Pancreas (tissue), 10 donors: ENCODE measurements at regions not wholly inside any gene's neighbourhood (a gene's known extent, or its start where the extent isn't known, plus 50 kb on each side); places are given as distances from the start of the nearest gene placed in this dataset.

Source experiments
- ATAC-seq, 4 donors: fragments of 200-7000 bp; cut with Tn5 transposase; one replicate each; pipeline versions ENCODE4 v1.8.0 to v1.9.1; 2020; ENCODE audit warnings: mild to moderate bottlenecking in 4 of 4, moderate library complexity in 4 of 4
- DNase-seq, 6 donors: peaks; one replicate each; pipeline ENCODE4 v3.0.0-alpha.2; 2020
- FAIRE-seq: peaks from 2 replicates; lab custom pipeline; 2012; peaks lifted over from hg19 to GRCh38; lab: Jason Lieb, UNC
- H3K27ac ChIP-seq, 4 donors: fragments of 200-600 bp; sonication (generic); 1 replicate in 3 of 4; 2 replicates in 1 of 4; pipeline versions ENCODE4 v1.5.0 to v1.8.0; 2020
- H3K27me3 ChIP-seq, 4 donors: fragments of 200-600 bp; one replicate each; pipeline ENCODE4 v1.8.0; 2021
- H3K36me3 ChIP-seq, 3 donors: fragments of 200-600 bp; sonication (generic) in 1 of 3; one replicate each; pipeline versions ENCODE4 v1.5.0 to v1.8.0; 2020 to 2021
- H3K4me1 ChIP-seq, 3 donors: fragments of 200-600 bp; one replicate each; pipeline ENCODE4 v1.8.0; 2021
- H3K4me3 ChIP-seq, 4 donors: fragments of 200-600 bp; sonication (generic) in 2 of 4; one replicate each; pipeline versions ENCODE4 v1.5.0 to v1.8.0; 2020 to 2021
- H3K9me3 ChIP-seq, 4 donors: fragments of 200-600 bp; one replicate each; pipeline ENCODE4 v1.8.0; 2021
- CTCF ChIP-seq, 4 donors: fragments of 200-600 bp; sonication (generic) in 3 of 4; IDR thresholded peaks; one replicate each; pipeline versions ENCODE4 v1.5.0 to v1.8.0; 2021; ENCODE audit warnings: antibody characterized with exemption in 4 of 4
- WGBS, 2 donors: extraction: QIAGEN DNeasy Blood & Tissue Kit; methylation state at CpG; one replicate each; pipeline ENCODE4 v1.1.7; 2013; 5-methylcytosine and 5-hydroxymethylcytosine counted together
- intact Hi-C, 3 donors: fragments of 100-400 bp; cut with DNase I; formaldehyde crosslinking; loops; one replicate each; pipeline versions ENCODE4 v1.11.1 to v1.14.2; 2022
- donor health status: healthy with polysubstance abuse.
- donor health status: DM: no; HTN: no; CAD: no; lungs with moderate emphysema.
- donor health status: DM: no; HTN: no; CAD: no.
- donor health status: control.
- donor health status: control.
- donor health status: Bipolar disorder and iron deficiency.
- donor health status: DM: yes; HTN: yes; CAD: no.
- donor health status: DM: no; HTN: no; CAD: no.
- donor health status: DM: no; HTN: no; CAD: no.
- donor health status: DM: yes; HTN: yes; CAD: no.

- no peak for FAIRE-seq
- H3K4me3 ChIP-seq = no peak overlapping the region
- no peak overlapping the region for H3K27ac ChIP-seq
- no peak for DNase-seq
- intact Hi-C loops = no loop called here
- 58 to 73% methylated on average over 16 of the region's 16 CpGs for WGBS, 2 donors
- no peak for TF ChIP-seq CTCF (IDR thresholded peaks at IDR 0.05)
- no peak for ATAC-seq
- H3K9me3 ChIP-seq = no peaks in the 10 kb centered on the region
- no peaks in the 10 kb centered on the region for H3K36me3 ChIP-seq
- no peaks in the 10 kb centered on the region for H3K4me1 ChIP-seq
- peaks cover 0 to 3% (median 0%) of the 10 kb centered on the region in 4 donors for H3K27me3 ChIP-seq
Observed at GRCh38 chr2:2560374-2561015, 229.4 kb upstream of the MYT1L start.

- no peak for DNase-seq
- Histone ChIP-seq H3K27me3 (peaks cover 0 to 3% (median 0%) of the 10 kb centered on the region in 4 donors), H3K27ac (no peak overlapping the region), H3K9me3 (no peaks in the 10 kb centered on the region), H3K36me3 (no peaks in the 10 kb centered on the region), H3K4me1 (no peaks in the 10 kb centered on the region), H3K4me3 (no peak overlapping the region)
- no peak for TF ChIP-seq CTCF (IDR thresholded peaks at IDR 0.05)
- WGBS, 2 donors = 67 to 73% methylated on average over 9 of the region's 9 CpGs
- FAIRE-seq = no peak
- ATAC-seq = no peak
- intact Hi-C loops = no loop called here
Observed at GRCh38 chr2:2558476-2558875, 227.4 kb upstream of the MYT1L start.

- no peaks in the 10 kb centered on the region for H3K9me3 ChIP-seq
- H3K27me3 ChIP-seq = peaks cover 0 to 3% (median 0%) of the 10 kb centered on the region in 4 donors
- no peak for FAIRE-seq
- no peaks in the 10 kb centered on the region for H3K36me3 ChIP-seq
- 48 to 57% methylated on average over 5 of the region's 5 CpGs for WGBS, 2 donors
- H3K27ac ChIP-seq = no peak overlapping the region
- no peak for ATAC-seq
- no peak for TF ChIP-seq CTCF (IDR thresholded peaks at IDR 0.05)
- no peak for DNase-seq
- H3K4me1 ChIP-seq = no peaks in the 10 kb centered on the region
- intact Hi-C loops = no loop called here
- no peak overlapping the region for H3K4me3 ChIP-seq
Observed at GRCh38 chr2:2557475-2557874, 226.4 kb upstream of the MYT1L start.

- Histone ChIP-seq H3K4me3 (no peak overlapping the region), H3K27ac (no peak overlapping the region), H3K9me3 (no peaks in the 10 kb centered on the region), H3K4me1 (no peaks in the 10 kb centered on the region), H3K36me3 (no peaks in the 10 kb centered on the region), H3K27me3 (no peaks in the 10 kb centered on the region)
- ATAC-seq (no peak), DNase-seq (no peak), FAIRE-seq (no peak)
- no peak for TF ChIP-seq CTCF (IDR thresholded peaks at IDR 0.05)
- 49 to 67% methylated on average over 3 of the region's 3 CpGs for WGBS, 2 donors
- intact Hi-C loops = no loop called here
Observed at GRCh38 chr2:2550856-2551255, 219.8 kb upstream of the MYT1L start.

GRCh38 chr2:2547911-2548310, 216.8 kb upstream of the MYT1L start:
- no peaks in the 10 kb centered on the region for H3K36me3 ChIP-seq
- H3K4me1 ChIP-seq = no peaks in the 10 kb centered on the region
- 59 to 64% methylated on average over 4 of the region's 4 CpGs for WGBS, 2 donors
- H3K27ac ChIP-seq = no peak overlapping the region
- no peak overlapping the region for H3K4me3 ChIP-seq
- H3K9me3 ChIP-seq = no peaks in the 10 kb centered on the region
- FAIRE-seq (no peak), DNase-seq (no peak), ATAC-seq (no peak)
- no peak for TF ChIP-seq CTCF (IDR thresholded peaks at IDR 0.05)
- no peaks in the 10 kb centered on the region for H3K27me3 ChIP-seq
- intact Hi-C loops = no loop called here
